Stomach (tissue), 4 donors: ENCODE measurements at regions not wholly inside any gene's neighbourhood (a gene's known extent, or its start where the extent isn't known, plus 50 kb on each side); places are given as distances from the start of the nearest gene placed in this dataset.

Experiments
- EP300 ChIP-seq: sonication (generic); formaldehyde crosslinking; IDR thresholded peaks from one replicate; pipeline ENCODE4 v1.6.1; 2017; ENCODE audit warnings: antibody characterized with exemption
- POLR2AphosphoS5 ChIP-seq, 3 donors: sonication (generic); formaldehyde crosslinking; IDR thresholded peaks; one replicate each; pipeline ENCODE4 v1.6.1; 2016; ENCODE audit warnings: antibody characterized with exemption in 3 of 3

DNA sequence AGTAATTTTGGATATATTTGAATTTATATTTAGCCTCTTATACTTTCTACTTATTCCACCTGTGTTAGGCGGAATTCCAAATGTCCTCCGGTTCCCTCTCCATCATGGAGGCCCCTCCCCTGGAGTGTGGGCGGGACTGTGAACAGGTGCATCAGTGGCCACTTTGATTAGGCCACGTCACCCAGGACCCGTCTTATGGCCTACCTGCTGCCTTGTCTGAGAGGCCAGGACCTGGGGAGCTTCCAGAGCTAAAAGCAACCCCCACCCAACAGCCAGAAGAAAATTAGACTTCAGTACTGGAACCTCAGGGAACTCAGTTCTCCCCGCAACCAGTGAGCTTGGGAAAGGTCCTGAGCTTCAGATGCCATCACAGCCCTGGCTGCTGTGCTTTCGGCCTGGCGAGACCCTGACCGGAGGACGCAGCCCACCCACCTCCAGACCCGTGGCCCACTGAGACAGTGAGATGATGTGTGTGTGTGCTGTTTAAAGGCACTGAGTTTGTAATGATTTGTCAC lies 200.2 kb upstream of the SOX1 start:
- TF ChIP-seq POLR2AphosphoS5 (IDR thresholded peaks at IDR 0.05) (no peak), EP300 (no peak)
